ENCODE measurements at regions not wholly inside any gene's neighbourhood (a gene's known extent, or its start where the extent isn't known, plus 50 kb on each side); places are given as distances from the start of the nearest gene placed in this dataset.

- H3K79me2 ChIP-seq (ENCODE audit: control insufficient read depth, insufficient read depth, low read length, unreplicated experiment): no peaks in the 10 kb centered on the region
Measured at GRCh38 chr11:92447586-92447985, 223.0 kb downstream of the FAT3 start.

DNA sequence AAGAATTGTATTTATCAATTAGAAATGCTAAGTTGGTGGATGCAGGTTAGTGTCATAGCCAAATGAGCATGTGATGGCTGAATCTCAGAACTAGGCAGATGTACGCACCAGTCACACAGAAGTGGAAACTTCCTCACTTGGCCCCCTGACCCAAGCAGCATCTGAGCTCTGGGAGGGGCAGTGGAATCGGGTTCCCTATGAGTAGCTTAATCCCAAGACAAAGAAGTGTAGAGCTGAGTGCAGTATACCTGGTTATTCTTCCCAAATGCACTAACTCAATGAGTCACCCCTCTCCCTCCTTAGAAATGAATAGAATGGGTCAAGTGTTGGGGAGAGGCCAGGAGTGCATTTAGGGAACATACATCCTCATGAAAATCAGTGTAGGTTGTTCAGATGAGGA lies 224.6 kb downstream of the FAT3 start:
- no peaks in the 10 kb centered on the region for H3K79me2 ChIP-seq (ENCODE audit: control insufficient read depth, insufficient read depth, low read length, unreplicated experiment)
- H3K27ac ChIP-seq (ENCODE audit: low read depth, low read length): no peak overlapping the region

More at GRCh38 chr11:92447586-92447985, 223.0 kb downstream of the FAT3 start:
- no peak overlapping the region for H2AFZ ChIP-seq (ENCODE audit: low read length, unreplicated experiment)
- no peak overlapping the region for H3K27ac ChIP-seq (ENCODE audit: low read depth, low read length)
- no peaks in the 10 kb centered on the region for H3K4me1 ChIP-seq (ENCODE audit: control insufficient read depth, insufficient read depth, low read length, unreplicated experiment)
- no peaks in the 10 kb centered on the region for H3K36me3 ChIP-seq (ENCODE audit: insufficient read depth, low read length)
- no peaks in the 10 kb centered on the region for H3K27me3 ChIP-seq (ENCODE audit: insufficient read depth, low read length)
- no peak overlapping the region for H3K4me3 ChIP-seq (ENCODE audit: low read depth, low read length)

GRCh38 chr11:92449780-92450179 lies 225.2 kb downstream of the FAT3 start:
- Histone ChIP-seq H3K36me3 (ENCODE audit: insufficient read depth, low read length) (no peaks in the 10 kb centered on the region), H3K27ac (ENCODE audit: low read depth, low read length) (no peak overlapping the region), H3K27me3 (ENCODE audit: insufficient read depth, low read length) (no peaks in the 10 kb centered on the region), H3K79me2 (ENCODE audit: control insufficient read depth, insufficient read depth, low read length, unreplicated experiment) (no peaks in the 10 kb centered on the region), H3K4me1 (ENCODE audit: control insufficient read depth, insufficient read depth, low read length, unreplicated experiment) (no peaks in the 10 kb centered on the region), H3K4me3 (ENCODE audit: low read depth, low read length) (no peak overlapping the region), H2AFZ (ENCODE audit: low read length, unreplicated experiment) (no peak overlapping the region)

More for the DNA sequence above, 224.6 kb downstream of the FAT3 start:
- no peak overlapping the region for H3K4me3 ChIP-seq (ENCODE audit: low read depth, low read length)
- H3K4me1 ChIP-seq (ENCODE audit: control insufficient read depth, insufficient read depth, low read length, unreplicated experiment): no peaks in the 10 kb centered on the region
- no peak overlapping the region for H2AFZ ChIP-seq (ENCODE audit: low read length, unreplicated experiment)
- no peaks in the 10 kb centered on the region for H3K27me3 ChIP-seq (ENCODE audit: insufficient read depth, low read length)
- no peaks in the 10 kb centered on the region for H3K36me3 ChIP-seq (ENCODE audit: insufficient read depth, low read length)

GRCh38 chr11:92451063-92451462 lies 226.4 kb downstream of the FAT3 start:
- Histone ChIP-seq H2AFZ (ENCODE audit: low read length, unreplicated experiment) (no peak overlapping the region), H3K36me3 (ENCODE audit: insufficient read depth, low read length) (no peaks in the 10 kb centered on the region), H3K27me3 (ENCODE audit: insufficient read depth, low read length) (no peaks in the 10 kb centered on the region), H3K4me3 (ENCODE audit: low read depth, low read length) (no peak overlapping the region), H3K79me2 (ENCODE audit: control insufficient read depth, insufficient read depth, low read length, unreplicated experiment) (no peaks in the 10 kb centered on the region), H3K4me1 (ENCODE audit: control insufficient read depth, insufficient read depth, low read length, unreplicated experiment) (no peaks in the 10 kb centered on the region), H3K27ac (ENCODE audit: low read depth, low read length) (no peak overlapping the region)

- Histone ChIP-seq H3K4me1 (ENCODE audit: control insufficient read depth, insufficient read depth, low read length, unreplicated experiment) (no peaks in the 10 kb centered on the region), H3K4me3 (ENCODE audit: low read depth, low read length) (no peak overlapping the region), H3K27ac (ENCODE audit: low read depth, low read length) (no peak overlapping the region), H3K27me3 (ENCODE audit: insufficient read depth, low read length) (no peaks in the 10 kb centered on the region), H2AFZ (ENCODE audit: low read length, unreplicated experiment) (no peak overlapping the region), H3K79me2 (ENCODE audit: control insufficient read depth, insufficient read depth, low read length, unreplicated experiment) (no peaks in the 10 kb centered on the region), H3K36me3 (ENCODE audit: insufficient read depth, low read length) (no peaks in the 10 kb centered on the region)
Measured at GRCh38 chr11:92453055-92453454, 228.4 kb downstream of the FAT3 start.

GRCh38 chr11:92455210-92455790 lies 230.7 kb downstream of the FAT3 start:
- Histone ChIP-seq H3K27ac (ENCODE audit: low read depth, low read length) (no peak overlapping the region), H2AFZ (ENCODE audit: low read length, unreplicated experiment) (no peak overlapping the region), H3K4me1 (ENCODE audit: control insufficient read depth, insufficient read depth, low read length, unreplicated experiment) (no peaks in the 10 kb centered on the region), H3K4me3 (ENCODE audit: low read depth, low read length) (no peak overlapping the region), H3K79me2 (ENCODE audit: control insufficient read depth, insufficient read depth, low read length, unreplicated experiment) (no peaks in the 10 kb centered on the region), H3K36me3 (ENCODE audit: insufficient read depth, low read length) (no peaks in the 10 kb centered on the region), H3K27me3 (ENCODE audit: insufficient read depth, low read length) (no peaks in the 10 kb centered on the region)

DNA sequence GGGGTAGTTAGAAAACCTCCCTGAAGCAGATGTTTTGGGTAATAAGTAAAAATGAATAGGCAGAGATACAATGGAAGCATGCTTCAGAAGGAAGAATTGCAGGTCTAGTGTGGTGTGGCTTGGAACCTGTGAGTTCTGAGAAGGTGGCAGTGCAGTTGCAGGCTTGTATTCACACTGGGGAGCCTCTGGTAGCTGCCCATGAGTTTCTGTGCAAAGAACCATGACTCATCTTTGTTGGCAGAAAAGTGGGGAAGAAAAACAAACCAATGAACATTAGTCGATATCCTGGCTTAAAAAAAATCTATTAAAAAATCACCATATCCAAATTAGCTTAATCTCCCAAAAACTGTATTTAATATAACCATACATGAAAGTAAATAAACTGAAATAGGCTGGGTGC lies 232.6 kb downstream of the FAT3 start:
- H3K79me2 ChIP-seq (ENCODE audit: control insufficient read depth, insufficient read depth, low read length, unreplicated experiment): no peaks in the 10 kb centered on the region

GRCh38 chr11:92458486-92458885 lies 233.9 kb downstream of the FAT3 start:
- Histone ChIP-seq H3K4me1 (ENCODE audit: control insufficient read depth, insufficient read depth, low read length, unreplicated experiment) (no peaks in the 10 kb centered on the region), H3K4me3 (ENCODE audit: low read depth, low read length) (no peak overlapping the region), H2AFZ (ENCODE audit: low read length, unreplicated experiment) (no peak overlapping the region), H3K79me2 (ENCODE audit: control insufficient read depth, insufficient read depth, low read length, unreplicated experiment) (no peaks in the 10 kb centered on the region), H3K27ac (ENCODE audit: low read depth, low read length) (no peak overlapping the region), H3K36me3 (ENCODE audit: insufficient read depth, low read length) (no peaks in the 10 kb centered on the region), H3K27me3 (ENCODE audit: insufficient read depth, low read length) (no peaks in the 10 kb centered on the region)

More for the DNA sequence above, 232.6 kb downstream of the FAT3 start:
- H2AFZ ChIP-seq (ENCODE audit: low read length, unreplicated experiment): no peak overlapping the region
- H3K4me3 ChIP-seq (ENCODE audit: low read depth, low read length): no peak overlapping the region
- no peak overlapping the region for H3K27ac ChIP-seq (ENCODE audit: low read depth, low read length)
- no peaks in the 10 kb centered on the region for H3K4me1 ChIP-seq (ENCODE audit: control insufficient read depth, insufficient read depth, low read length, unreplicated experiment)
- H3K36me3 ChIP-seq (ENCODE audit: insufficient read depth, low read length): no peaks in the 10 kb centered on the region
- no peaks in the 10 kb centered on the region for H3K27me3 ChIP-seq (ENCODE audit: insufficient read depth, low read length)

GRCh38 chr11:92460213-92460612 lies 235.6 kb downstream of the FAT3 start:
- H2AFZ ChIP-seq (ENCODE audit: low read length, unreplicated experiment): no peak overlapping the region
- H3K36me3 ChIP-seq (ENCODE audit: insufficient read depth, low read length): no peaks in the 10 kb centered on the region
- H3K79me2 ChIP-seq (ENCODE audit: control insufficient read depth, insufficient read depth, low read length, unreplicated experiment): no peaks in the 10 kb centered on the region
- no peak overlapping the region for H3K27ac ChIP-seq (ENCODE audit: low read depth, low read length)
- no peaks in the 10 kb centered on the region for H3K4me1 ChIP-seq (ENCODE audit: control insufficient read depth, insufficient read depth, low read length, unreplicated experiment)
- H3K4me3 ChIP-seq (ENCODE audit: low read depth, low read length): no peak overlapping the region
- H3K27me3 ChIP-seq (ENCODE audit: insufficient read depth, low read length): 0 out of 2 replicates have a peak, but pooled peaks cover 4% of the 10 kb centered on the region

DNA sequence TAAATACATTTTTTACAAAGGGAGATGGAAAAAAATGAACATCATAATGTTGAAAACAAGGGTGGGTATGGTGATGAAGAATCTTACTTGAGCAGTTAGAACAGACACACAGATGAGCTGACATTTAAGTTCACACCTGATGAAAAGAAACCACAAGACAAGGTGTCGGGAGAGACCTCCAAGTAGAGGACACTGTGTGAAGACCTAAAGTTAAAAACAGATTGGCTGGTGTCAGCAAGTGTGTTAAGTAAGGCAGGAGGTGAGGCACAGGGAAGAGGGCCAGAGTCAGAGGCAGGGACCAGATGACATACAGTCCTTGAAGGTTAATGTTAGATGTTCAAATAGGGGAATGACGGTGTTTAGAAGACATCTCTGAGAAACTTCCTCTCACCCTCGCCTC lies 236.8 kb downstream of the FAT3 start:
- Histone ChIP-seq H3K4me3 (ENCODE audit: low read depth, low read length) (no peak overlapping the region), H3K27ac (ENCODE audit: low read depth, low read length) (no peak overlapping the region), H3K4me1 (ENCODE audit: control insufficient read depth, insufficient read depth, low read length, unreplicated experiment) (no peaks in the 10 kb centered on the region), H2AFZ (ENCODE audit: low read length, unreplicated experiment) (no peak overlapping the region), H3K36me3 (ENCODE audit: insufficient read depth, low read length) (no peaks in the 10 kb centered on the region), H3K79me2 (ENCODE audit: control insufficient read depth, insufficient read depth, low read length, unreplicated experiment) (no peaks in the 10 kb centered on the region), H3K27me3 (ENCODE audit: insufficient read depth, low read length) (0 out of 2 replicates have a peak, but pooled peaks cover 4% of the 10 kb centered on the region)

DNA sequence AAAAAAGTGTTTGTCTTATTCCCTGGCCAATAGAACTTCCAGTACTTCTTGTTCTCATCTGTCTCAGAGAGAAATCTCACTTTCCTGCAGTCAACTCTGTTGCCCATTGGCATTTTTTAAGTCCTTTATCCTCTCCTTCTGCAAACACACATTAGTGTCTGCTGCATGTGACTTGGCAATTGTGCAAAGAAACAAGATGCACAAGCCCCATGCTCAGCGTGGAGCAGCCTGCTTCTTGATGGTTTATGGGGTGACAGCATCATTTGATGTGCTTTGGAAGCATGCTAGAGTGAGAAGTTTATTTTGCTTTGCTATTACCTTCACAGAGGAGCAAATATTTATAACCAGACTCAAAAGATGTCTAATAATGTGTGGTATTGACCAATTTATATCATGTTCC lies 238.2 kb downstream of the FAT3 start:
- Histone ChIP-seq H3K4me3 (ENCODE audit: low read depth, low read length) (no peak overlapping the region), H2AFZ (ENCODE audit: low read length, unreplicated experiment) (no peak overlapping the region), H3K27me3 (ENCODE audit: insufficient read depth, low read length) (0 out of 2 replicates have a peak, but pooled peaks cover 4% of the 10 kb centered on the region), H3K4me1 (ENCODE audit: control insufficient read depth, insufficient read depth, low read length, unreplicated experiment) (no peaks in the 10 kb centered on the region), H3K36me3 (ENCODE audit: insufficient read depth, low read length) (no peaks in the 10 kb centered on the region), H3K79me2 (ENCODE audit: control insufficient read depth, insufficient read depth, low read length, unreplicated experiment) (no peaks in the 10 kb centered on the region), H3K27ac (ENCODE audit: low read depth, low read length) (no peak overlapping the region)

Measured in ACC112 (cell line).